HG03103 (cell line): ENCODE measurements at regions not wholly inside any gene's neighbourhood (a gene's known extent, or its start where the extent isn't known, plus 50 kb on each side); places are given as distances from the start of the nearest gene placed in this dataset.
"Not testable (repeated sequence)": the region's sequence is repeated elsewhere in the genome, so short reads cannot be mapped to it uniquely, and the experiment has no call there.

Source experiments
- ATAC-seq: cut with Tn5 transposase; IDR thresholded peaks from one replicate; pipeline ENCODE4 v1.9.1; 2021; ENCODE audit warnings: low read depth; ENCODE audit not compliant: unreplicated experiment

- no peak for ATAC-seq
These were observed 487.6 kb upstream of the IL12A start for GRCh38 chr3:159501029-159501428.

GRCh38 chr3:159502986-159503385, 485.6 kb upstream of the IL12A start:
- no peak for ATAC-seq

- ATAC-seq, result not testable (repeated sequence)
These were observed 477.6 kb upstream of the IL12A start for GRCh38 chr3:159510988-159511387.

GRCh38 chr3:159513444-159513843, 475.2 kb upstream of the IL12A start:
- ATAC-seq, result no peak

GRCh38 chr3:159513867-159514380, 474.7 kb upstream of the IL12A start:
- ATAC-seq, result no peak

DNA sequence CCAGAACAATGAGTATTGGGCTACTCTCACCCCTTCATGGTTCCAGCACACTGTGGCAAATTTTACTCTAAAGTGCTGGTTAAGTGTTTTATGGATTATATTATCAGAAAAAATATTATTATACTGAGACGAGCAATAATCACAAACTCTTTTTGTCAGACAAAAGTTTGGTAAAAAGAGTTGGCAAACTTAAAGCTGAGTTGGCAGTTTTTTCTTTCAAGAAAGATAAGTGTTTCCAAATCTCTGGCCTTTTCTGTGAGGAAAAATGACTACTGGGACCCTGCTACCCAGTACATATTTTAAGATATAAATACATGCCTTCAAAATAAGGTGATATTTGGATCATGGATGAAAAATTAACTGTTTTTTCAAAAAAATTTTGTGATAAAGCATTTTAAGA, 471.5 kb upstream of the IL12A start:
- ATAC-seq, result no peak

- no peak for ATAC-seq
These were observed 468.0 kb upstream of the IL12A start for GRCh38 chr3:159520638-159521037.

DNA sequence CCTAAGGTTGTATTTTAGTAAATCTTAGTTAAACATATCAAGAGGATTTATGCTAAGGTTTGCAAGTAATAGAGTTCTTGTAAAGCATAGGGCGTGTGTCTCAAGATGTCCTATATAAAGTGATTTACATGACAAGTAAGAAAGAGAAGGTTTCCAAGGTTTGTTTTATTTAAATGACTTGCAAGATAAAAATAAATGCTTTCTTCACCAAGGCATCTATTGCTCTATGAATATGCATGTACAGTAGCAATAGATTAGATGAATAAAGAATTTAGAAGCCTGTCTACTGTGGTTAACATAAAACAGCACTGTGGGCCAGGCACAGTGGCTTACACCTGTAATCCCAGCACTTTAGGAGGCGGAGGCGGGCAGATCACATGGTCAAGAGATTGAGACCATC, 466.4 kb upstream of the IL12A start:
- ATAC-seq, result no peak

DNA sequence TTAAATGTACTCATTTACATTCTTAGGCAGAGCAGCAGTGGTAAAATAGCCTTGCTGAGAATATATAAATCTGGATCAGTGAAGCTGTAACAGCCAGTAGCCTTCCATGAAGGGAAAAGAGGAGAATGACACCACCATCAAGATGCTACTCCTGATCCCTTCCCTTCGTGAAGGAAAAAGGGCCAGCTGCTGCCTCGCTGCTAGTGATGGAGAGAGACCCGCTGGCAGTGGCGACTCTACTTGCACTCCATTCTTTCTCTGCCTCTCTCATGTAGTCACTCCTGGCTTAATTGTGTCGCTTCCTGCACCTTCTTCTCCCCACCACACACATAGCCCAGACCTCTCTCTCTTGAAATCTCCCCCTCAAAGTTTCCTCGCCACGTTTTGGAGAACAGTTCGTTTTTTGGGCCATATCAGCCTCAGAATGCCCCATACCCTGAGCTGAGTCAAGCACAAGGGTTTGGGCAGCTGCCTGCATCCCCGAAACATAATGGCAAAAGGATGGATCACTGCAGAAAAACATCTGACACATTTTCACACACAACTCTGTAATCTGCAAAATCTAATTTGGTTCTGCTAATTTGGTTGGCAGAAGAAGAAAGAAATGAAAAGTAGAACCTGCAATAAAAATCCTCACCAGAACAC, 460.3 kb upstream of the IL12A start:
- ATAC-seq, result no peak

DNA sequence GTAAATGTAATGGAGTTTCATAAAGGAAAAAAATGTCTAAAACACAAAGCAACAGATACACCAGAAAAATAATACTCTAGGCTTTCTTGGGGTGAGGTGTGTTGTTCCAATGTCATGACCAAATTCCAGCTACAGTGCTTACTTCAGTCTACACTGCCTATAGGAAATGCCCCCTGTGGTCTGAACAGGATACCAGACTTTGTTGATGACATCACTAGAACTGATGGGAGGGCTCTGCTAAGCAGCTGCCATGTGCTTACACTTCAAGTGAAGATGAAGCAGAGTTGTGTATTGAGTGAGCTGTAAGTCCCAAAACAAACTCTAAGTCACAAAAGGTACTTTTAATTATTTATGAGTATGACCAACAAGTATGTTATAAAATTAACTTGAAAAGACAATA, 456.1 kb upstream of the IL12A start:
- no peak for ATAC-seq

DNA sequence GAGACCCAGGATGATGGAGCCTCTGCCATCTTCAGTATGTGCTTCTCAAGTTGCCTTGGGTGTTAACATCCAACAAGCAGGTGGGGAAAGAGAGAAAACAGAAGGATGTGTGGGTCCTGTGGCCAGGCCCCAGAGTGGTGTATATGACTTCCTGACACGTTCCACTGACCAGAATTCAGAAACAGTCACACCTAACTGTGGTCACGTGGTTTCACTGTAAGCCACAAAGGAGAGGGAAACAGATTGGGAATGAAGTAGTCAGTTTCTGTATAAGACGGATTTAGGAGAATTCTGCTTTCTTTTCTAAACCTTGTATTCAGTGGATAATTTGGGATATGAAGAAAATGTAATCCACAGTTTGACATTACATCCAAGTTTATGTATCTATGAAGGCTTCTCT, 454.1 kb upstream of the IL12A start:
- ATAC-seq, result no peak

DNA sequence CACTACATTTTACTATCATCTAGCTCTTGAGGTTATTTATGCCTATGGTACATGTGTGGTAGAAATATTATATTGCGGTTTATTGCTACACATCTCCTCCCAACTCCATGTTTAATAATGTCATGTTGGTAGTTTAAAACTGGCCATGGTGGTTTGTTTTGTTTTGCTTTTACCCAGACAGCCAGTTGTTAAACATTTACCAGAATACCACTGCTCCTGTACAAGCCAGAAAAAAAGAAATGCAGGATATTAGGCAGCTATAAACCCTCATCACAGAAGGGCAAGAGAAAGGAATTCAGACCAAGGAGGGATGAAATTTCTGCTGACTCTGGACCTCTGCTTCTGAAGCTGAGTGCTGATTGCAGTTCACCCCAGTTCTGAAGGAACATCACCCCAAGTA, 451.8 kb upstream of the IL12A start:
- no peak for ATAC-seq

- no peak for ATAC-seq
These were observed 450.1 kb upstream of the IL12A start for GRCh38 chr3:159538507-159538906.

DNA sequence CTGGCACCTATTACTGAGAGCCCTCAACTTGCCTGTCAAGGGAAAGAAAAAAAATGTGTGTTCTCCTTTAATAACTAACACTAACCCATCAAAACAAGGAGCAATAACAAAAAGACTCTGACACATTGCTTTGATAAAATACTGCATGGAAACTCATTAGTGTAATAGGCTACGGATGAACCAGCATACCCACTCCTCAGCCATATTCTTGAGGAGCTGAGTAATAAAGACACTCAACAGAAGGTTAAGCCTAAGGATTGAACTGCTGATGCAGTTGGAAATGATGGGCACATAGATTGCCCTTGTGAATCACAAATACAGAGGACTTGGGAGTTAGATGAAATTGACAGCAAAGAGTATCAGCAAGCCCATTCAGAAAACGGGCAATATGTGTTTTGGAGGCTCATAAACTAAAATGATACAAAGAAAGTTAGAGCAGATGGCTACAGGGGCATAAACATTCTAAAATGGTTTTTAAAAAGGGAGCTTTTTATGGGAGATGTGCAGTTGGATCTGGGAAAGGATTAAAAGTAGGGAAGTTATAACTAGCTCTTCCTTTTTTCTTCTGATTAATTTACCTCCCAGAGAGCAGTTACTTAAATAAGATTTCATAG, 447.6 kb upstream of the IL12A start:
- ATAC-seq, result no peak

DNA sequence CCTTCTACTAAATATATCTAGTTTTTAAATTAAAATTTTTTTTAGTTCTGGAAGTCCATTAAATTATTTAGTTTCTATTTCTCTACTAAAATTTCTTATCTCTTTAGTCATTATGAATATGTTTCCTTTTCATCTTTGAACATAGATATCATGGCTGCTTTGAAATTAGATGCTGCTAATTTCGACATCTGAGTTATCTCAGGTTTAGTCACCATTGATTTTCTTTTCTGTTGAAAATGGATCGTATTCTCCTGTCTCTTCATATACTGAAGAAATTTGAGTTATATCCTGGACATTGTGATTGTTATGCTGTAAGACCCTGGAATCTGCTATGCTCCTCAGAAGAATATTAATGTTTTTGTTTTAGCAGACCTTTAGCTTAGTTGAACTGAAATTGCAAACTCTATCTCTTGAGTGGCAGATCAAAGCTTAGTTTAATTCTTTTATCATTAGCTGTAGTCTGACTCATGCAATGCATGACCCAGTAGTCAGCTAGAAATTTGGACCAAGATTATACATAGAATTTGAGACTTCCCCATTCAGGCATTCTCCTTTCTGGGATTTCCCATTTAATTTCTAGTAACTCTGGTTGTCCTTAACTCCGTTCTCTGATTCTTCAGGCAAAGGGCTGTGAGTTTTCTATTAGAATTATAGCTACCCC, 439.8 kb upstream of the IL12A start:
- ATAC-seq, result no peak

DNA sequence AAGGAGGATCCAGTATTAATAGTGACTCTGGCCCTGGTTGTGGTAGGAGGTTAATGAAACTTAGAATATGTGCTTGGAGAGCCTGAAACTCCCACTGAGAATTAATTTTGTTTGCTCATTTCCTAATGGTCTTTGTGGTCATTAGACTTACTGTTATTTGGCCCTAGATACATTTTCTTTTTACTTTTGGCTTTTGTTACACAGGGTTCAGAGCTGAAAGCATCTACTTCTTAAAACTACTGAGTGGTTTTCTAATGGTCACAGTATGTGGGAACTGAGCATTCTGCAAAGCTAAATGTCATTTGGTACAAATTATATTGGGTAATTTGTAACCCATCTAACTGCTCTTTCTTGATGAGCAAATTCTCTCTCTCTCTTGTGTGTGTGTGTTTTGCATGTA, 433.4 kb upstream of the IL12A start:
- no peak for ATAC-seq

GRCh38 chr3:159559771-159560170, 428.9 kb upstream of the IL12A start:
- no peak for ATAC-seq

DNA sequence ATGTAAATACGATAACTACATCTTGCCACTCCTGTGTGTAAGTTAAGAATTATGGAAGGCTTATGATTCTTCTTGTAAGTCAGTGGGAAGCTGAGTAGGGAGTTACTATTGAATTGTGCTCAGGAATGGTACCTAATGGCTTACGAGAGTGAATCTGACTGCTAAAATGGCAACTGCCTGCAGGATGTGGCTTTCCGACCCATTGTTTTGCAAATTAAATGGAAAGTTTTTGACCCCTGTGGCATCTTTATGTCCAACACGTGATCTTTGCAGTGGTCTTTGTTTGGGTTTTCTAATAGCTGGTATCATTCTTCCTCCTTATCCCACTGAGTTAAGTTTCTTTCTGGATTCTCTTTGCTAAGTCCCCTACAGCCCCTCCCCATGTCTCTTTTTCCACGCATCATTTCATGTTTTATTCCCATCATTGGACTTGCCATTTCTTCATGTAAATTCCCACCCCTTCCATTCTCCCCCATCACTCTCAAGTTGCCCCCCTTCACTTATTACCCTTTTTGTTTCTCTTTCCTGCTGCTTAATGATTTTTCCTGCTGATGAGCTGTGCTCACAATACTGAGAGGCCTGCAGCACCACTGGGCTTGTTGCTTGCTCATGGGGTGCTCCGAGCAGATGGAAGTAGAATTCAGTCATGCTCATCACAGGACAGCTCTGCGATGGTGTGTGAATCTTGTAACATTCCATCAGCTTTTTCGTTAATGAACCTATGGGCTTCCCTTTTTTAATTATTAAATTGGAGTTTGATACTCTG, 428.2 kb upstream of the IL12A start:
- ATAC-seq, result no peak

GRCh38 chr3:159565313-159565712, 423.3 kb upstream of the IL12A start:
- ATAC-seq, result no peak

DNA sequence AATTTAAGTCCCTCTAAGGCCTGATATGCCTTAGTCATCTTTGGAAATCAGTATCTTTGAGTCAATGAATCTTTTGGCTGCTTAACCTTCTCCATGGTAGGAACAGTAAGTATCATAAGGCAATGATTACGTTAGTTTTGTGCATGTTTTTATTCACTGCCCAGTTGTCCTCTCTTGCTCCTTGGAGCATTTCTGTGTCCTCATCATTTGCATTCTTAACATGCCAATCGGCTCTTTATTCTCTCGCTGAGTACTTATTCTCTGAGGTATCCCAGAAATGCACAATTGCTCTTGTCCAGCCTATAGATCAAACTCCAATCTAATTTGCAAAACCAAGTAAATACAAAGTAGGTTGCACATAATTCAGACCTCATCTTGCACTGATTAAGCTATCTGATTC, 405.0 kb upstream of the IL12A start:
- no peak for ATAC-seq

DNA sequence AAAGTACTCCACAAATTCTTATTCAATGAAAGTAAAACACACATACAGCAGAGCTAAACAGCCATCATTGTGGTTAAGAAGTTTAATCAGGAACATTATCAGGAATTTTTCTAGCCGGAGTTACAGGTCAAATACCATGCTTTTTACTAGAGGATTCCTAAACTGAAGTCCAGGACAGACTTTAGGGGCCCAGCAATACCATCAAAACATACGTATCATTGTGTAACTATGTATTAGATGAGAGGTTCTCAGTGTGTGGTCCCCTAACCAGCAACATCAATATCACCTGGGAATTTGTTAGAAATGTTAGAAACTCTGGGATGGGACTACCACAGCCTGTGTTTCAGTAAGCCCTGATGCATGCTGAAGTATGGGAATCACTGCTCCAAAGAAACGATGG, 404.2 kb upstream of the IL12A start:
- ATAC-seq, result no peak
